HG02759 (cell line): ENCODE measurements at regions not wholly inside any gene's neighbourhood (a gene's known extent, or its start where the extent isn't known, plus 50 kb on each side); places are given as distances from the start of the nearest gene placed in this dataset.
"Not testable (repeated sequence)": the region's sequence is repeated elsewhere in the genome, so short reads cannot be mapped to it uniquely, and the experiment has no call there.

ENCODE experiments used
- ATAC-seq: cut with Tn5 transposase; IDR thresholded peaks from one replicate; pipeline ENCODE4 v1.9.1; 2021; ENCODE audit warnings: mild to moderate bottlenecking, moderate library complexity; ENCODE audit not compliant: unreplicated experiment

DNA sequence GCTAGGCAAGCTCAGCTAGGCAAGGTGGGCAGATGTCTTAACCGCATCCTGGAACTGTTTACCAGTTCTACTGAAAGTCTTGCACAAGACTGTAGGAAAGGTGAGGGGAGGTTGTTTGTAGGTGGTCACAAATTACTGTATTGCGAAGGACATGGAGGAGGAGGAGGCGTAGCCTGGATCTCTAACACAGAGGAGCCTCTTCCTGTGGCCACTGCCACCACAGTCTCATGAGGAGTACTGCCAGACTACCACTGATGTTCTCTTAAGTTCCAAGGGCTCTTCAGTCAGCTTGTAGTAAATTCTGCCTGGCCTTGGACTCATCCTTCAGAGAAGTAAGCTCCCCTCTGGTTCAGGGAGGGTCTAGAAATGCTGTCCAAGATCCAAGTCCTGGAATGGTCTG is 258.6 kb downstream of the FAT4 start:
- no peak for ATAC-seq

DNA sequence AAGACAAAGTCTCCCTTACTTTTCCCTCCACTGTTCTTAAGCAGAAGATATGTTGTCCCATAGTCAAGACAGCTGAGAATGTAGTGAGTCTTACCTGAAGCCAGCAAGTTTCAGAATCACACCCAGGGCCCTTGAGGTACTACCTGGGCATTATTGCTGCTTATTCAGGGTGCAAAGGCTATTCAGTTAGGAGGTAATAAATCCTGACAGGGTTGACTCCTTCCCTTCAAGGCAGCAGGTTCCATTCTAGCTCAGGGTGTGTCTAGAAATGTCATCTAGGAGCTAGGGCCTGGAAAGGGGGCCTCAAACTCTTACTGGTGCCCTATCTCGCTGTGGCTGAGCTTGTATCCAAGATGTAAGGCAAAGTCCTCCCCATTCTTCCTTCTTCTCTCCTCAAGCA is 259.0 kb downstream of the FAT4 start:
- no peak for ATAC-seq

DNA sequence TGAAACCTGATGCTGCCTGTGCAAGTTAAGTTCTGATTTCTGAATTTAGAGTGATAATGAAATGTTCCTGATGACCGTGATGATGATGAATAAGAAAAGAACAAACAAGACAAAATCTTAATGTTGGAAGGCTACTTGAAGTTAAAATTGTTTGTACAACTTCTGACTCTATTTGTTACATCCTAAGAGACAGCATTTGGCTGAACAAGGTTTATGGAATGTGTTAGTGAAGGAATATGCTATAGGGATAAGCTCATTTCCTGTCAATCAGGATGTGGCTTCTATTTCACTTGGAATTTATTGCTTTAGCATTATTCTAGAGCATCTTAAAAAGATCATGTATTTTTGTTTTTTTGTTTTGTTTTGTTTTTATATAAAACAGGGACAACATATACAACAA is 267.5 kb downstream of the FAT4 start:
- no peak for ATAC-seq

DNA sequence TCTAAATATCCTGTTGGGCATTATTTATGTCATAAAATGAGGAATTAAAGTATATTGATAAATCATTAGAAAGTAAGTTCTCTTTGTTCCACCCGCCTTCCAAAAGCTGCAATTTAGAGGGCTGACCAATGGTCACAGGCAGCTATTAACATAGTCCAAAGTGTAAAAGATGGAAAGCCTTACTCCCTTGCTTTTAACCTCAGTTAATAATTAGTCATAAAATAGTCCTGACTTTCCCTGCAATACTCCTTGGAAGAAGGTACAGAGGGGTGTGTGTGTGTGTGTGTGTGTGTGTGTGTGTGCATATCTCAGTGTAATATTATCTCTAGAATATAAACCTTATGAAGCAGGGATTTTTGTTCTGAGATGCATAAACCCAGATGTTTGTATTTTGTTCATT is 275.4 kb downstream of the FAT4 start:
- no peak for ATAC-seq

DNA sequence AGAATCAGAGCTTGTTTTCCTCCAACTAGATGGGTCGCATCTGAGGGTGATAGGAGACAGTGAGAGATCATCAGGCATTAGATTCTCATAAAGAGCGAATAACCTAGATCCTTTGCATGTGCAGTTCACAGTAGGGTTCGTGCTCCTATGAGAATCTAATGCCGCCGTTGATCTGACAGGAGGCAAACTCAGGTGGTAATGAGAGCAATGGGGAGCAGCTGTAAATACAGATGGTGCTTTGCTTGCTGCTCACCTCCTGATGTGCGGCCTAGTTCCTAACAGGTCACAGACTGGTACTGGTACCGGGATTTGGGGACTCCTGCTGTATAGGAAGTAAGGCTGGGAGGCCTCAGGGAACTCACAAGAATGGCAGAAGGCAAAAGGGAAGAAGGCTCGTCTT is 276.5 kb downstream of the FAT4 start:
- ATAC-seq: no peak

DNA sequence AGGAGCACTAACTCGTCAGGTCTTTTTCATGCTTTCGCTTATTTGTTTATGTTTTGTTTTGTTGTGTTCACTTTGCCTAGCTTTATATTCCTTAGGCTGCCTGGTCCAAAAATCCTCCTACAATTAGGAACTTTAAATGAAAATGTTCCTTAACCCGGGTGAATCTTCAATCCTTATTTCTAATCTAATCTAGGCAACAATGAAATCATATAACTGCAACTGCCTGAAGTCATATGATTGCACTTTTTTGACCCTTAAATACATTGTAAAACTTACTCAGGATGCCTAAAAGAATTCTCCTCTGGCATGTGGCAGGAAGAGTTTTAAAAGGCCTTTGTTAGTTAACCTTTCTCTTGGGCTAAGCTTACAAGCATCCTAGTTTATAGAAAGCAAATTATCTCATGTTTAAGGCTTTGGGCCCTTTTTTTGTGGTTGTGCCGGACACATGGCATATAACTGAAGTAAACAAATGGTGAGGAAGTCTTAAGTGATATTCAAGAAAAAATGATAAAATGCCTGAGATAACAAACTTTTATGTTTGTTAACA is 279.4 kb downstream of the FAT4 start:
- no peak for ATAC-seq

DNA sequence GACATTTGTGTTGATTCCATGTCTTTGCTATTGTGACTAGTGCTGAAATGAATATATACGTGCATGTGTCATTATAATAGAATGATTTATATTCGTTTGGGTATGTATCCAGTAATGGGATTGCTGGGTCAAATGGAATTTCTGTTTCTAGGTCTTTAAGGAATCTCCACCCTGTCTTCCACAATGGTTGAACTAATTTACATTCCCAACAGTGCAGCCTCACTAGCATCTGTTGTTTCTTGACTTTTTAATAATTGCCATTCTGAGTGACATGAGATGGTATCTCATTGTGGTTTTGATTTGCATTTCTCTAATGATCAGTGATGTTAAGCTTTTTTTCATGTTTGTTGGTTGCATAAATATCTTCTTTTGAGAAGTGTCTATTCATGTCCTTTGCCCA is 291.2 kb downstream of the FAT4 start:
- ATAC-seq: not testable (repeated sequence)

DNA sequence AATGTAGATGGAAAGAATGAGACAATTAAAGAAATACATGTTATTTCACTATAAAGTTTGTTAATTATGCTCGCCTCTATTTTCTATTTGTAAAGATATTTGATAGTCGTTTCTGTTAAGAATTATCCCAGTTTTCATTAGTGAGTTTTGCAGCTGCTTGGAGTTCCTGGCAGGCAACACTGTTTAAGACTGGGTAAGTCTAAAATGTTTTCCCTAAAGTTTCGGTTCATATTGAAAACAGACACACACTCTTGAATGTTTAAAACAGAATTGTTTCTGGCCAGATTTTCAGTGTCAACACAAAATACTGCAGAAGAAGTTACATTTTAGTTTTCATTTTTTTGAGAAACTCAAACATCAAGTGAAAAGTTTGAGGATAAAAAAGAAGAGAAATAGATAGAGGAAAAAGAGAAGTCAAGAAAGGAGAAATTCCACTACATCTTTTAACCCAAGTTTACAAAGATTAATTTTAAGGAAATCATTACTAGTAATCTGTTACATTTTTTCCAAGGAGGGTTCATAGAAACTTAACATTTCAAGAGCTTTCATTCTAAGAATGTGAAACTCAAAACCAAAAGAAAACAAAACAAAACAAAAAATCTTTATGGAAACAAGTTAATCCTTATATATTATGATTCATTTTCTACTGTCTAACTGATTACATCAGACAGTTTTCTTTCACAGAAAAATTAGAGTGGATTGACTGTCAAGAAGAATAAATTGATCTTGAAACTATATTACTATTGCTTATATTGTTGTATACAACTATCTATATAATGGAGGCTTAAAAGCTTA is 305.5 kb downstream of the FAT4 start:
- no peak for ATAC-seq

DNA sequence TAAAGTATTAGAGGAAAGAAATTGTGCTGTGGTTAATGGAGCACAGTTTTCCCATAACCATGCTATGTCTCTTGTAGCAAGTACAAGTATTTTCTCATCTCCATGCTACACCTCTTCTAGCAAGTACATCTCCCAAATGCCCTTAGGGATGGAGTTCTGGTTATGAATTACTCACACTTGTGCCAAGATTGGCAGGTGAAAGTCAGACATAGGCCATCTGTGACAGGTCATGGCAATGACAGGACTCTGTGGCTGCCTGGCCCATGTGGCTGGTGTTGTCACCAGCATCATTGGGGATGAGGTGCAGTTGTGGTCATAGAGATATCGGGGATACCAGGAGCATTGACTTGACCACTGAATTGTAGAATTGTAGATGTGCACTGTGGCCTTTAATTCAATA is 310.2 kb downstream of the FAT4 start:
- ATAC-seq: no peak

DNA sequence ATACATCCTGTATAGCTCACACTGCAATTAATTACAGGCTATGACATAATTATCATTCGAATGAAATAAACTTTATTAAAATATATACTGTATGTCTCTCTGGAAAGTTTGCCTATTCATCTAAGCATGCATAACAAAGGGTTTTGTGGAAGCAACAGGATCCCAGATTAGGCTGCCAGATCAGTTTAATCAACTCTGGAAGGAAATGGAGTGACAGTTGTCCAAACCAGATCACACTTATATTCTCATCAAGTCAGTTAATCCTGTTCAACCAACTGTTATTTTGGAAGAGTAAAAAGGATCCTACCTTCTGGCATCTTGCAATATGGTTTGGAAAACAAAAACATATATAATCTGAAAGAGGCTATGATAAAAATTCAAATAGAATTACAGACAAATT is 312.2 kb downstream of the FAT4 start:
- no peak for ATAC-seq

DNA sequence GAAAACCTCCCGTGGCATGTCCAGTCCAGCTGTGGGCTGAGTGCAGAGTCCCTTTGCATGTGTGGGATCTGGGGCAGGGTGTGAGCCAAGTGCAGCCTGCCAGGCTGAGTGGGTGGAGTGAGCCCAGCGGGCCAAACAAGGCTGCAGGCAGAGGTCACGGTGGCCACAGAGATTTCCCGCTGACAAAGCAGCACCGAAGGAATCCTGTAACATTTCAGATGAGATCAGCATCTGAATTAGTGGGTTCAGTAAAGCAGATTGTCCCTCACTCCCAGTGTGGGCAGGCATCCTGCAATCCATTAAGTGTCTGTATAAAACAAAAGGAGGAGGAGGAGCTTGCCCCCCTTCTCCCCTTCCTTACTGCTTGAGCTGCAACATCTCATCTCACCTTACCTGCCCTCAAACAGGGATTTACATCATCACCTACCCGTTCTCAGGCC is 324.4 kb downstream of the FAT4 start:
- ATAC-seq: no peak

DNA sequence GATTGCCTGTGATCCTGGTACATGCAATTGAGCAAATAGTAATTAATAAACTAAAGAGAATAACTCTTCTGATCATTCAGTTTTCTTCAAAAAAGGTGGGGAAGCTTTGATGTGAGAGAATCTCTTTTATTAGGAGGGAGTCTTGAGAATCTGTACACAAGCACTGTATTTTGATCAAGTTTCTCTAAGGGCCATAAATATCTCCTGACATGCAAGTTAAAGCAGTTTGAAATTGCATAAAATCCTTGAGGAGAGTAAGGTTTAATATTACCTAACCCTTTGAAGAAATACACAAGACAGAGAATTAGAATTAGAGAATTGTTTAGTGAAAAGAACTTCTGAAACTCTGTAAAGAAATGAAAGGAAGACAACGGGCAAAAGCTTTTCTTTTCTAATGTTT is 326.9 kb downstream of the FAT4 start:
- ATAC-seq: no peak

DNA sequence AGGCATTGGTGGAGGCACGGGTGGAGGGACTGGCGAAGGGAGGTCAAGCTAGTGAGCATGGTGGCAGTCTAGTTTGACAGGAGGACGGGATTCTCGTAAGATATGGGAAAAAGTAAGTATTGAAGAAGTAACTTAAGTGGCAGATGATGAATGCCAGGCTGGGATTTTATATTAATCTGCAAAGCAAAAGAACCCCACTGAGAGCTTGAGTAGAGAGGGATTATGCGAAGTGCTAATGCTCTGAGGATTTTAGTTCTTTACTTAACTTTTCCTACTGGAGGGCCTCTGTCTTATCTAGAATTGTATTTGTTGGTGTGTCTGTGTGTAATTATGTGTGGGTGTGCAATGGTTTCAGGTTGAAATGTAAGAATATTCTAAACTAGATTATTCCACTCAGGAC is 327.9 kb downstream of the FAT4 start:
- ATAC-seq: no peak

DNA sequence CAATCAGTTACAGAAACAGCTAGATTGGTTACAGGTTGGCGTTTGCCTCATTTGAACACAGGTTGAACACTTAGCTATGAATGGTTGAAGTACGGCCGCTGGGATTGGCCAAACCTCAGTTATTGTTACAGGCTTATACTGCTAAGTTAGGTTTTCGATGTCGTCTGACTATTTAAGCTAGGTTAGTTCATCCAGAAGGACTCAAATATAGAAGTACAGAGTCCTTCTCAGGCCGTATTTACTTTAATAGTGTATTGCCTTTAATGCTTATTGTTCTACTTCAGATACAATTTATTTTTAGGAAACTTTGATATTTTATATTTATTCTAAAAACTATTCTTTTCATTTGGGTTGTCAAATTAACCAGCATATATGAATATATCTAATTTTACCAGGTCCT is 334.7 kb downstream of the FAT4 start:
- no peak for ATAC-seq

DNA sequence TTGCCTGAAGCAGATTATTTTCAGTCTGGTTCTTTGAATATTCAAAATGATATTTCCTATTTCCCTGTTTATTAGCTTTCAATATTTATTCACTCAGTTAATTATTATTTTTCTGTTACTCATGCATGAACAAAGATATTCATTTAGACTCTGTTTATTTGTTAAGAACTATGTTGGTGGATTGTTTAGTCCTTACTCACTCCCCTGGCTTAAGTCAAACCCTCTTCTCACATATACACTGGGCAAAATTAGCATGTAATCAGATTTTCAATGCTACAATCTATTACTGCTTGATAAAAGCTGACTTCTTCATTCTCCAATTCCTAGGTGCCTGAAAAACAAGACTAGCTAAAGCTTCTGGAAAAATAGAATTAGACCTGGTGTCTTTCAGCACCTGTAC is 335.8 kb downstream of the FAT4 start:
- no peak for ATAC-seq

DNA sequence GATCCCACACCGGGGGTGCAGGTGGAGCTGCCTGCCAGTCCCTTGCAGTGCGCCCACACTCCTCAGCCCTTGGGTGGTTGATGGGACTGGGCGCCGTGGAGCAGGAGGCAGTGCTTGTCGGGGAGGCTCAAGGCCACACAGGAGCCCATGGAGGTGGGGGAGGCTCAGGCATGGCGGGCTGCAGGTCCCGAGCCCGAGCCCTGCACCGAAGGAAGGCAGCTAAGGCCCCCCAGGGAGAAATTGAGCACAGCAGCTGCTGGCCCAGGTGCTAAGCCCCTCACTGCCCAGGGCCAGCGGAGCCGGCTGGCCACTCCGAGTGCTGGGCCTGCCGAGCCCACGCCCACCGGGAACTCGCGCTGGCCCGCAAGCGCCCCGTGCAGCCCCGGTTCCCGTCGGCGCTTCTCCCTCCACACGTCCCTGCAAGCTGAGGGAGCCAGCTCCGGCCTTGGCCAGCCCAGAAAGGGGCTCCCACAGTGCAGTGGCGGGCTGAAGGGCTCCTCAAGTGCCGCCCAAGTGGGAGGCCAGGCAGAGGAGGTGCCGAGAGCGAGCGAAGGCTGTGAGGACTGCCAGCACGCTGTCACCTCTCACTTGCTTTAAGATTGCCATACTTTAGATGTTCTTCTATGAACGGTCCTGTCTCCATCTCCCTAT is 337.1 kb downstream of the FAT4 start:
- ATAC-seq: not testable (repeated sequence)

DNA sequence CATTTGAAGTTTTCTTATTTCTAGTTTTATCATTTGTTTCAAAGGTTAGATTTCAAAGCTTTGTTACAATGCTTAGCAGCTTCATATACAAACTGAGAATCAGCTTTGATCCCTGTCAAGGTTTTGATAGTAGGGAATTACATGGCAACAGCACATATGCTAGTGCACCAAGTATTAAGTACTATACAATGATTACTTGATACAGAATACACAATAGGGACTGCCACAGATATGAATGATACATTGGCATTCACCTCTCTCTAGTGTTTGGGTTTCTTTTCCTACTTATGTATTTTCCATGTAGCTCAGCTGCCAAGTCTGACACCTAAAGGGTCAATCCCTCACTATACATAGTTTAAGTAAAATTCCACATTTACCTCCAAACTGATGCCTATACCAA is 344.0 kb downstream of the FAT4 start:
- ATAC-seq: no peak

DNA sequence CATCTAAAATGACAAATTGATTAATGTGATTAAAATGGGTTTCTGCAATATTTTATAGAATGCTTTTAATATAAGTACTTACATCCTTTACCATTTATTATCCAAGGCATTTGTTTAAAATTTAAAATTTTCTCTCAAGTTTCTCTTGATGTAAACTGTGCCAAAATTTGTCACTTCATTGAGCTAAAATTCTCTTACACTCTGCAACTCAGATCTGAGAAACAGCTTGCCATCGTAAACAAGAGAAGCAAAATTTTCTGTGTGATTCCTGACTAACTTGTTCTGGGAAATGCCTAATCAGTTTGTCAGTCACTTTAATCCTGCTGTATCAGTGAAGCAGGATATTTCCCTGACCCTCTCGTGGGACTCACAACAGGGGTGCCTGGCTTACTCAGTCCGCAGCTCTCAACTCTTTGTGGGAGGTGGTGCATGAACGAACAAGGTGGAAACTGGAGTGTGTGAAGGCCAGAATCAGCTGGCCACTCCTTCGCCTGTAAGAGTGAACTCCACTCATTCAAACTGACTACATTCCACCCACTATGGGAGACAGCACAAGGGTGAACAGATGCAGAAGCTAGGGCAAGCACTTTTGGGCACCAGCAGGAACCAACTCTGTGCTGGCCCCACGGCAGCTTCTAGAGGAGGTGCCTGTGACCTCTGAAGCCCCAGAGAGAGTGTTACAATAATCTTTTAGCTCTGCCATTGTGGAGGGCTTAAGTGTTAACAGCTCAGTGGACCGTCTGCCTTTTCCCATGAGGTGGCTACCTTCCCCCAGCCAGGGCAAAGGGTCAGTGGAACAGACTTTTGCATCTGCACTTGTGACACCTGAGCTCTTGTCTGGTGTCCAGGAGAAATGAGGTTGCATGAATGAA is 349.4 kb downstream of the FAT4 start:
- no peak for ATAC-seq

DNA sequence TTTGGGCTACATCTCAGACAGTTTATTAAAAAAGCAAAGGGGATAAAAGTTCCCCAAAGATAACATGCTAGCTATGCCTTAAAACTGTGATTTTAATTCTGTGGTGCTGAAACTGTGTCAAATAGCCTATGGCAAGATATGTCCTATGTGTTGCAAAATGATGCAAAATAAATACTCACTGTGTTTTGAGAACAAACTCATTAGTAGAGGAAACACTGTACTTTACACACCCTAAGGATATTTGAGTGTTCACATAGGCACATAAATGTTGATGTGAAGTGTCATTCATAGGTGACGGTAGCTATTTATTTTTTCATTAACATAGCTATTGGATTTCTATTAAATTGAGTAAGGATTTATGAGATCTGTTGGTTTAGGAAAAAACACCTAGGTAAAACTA is 351.9 kb downstream of the FAT4 start:
- no peak for ATAC-seq

DNA sequence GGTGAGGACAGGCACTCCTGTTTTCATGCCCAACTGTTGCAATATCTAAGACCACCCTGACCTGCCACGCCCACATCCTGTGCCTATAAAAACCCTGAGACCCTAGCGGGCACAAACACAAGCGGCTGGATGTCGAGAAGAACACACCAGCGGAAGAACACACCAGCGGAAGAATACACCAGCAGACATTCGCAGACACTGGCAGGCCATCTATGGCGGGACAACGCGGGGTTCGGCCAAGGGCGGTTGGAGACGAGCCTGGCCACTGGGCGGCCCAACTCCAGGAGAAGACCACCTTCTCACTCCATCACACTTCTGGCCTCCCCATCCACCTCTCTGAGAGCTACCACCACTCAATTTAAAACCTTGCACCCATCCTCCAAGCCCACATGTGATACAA is 361.4 kb downstream of the FAT4 start:
- ATAC-seq: no peak

DNA sequence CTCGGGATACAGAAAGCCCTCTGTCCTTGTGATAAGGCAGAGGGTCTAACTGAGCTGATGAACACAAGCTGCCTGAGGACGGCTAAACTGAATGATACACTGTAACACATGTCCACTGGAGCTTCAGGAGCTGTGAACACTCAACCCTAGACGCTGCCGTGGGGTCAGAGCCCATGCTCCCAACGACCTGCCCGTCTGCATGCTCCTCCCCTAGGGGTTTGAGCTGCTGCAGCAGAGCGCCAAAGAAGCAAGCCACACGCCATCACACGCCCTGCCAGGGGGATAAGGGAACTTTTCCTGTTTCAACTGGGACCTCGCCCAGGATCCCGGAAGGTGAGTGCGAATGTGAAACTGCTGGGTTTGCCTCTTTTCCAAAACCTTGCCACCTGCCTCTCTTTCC is 361.8 kb downstream of the FAT4 start:
- ATAC-seq: no peak
